GM20431 (cell line): ENCODE measurements at regions not wholly inside any gene's neighbourhood (a gene's known extent, or its start where the extent isn't known, plus 50 kb on each side); places are given as distances from the start of the nearest gene placed in this dataset.
"Not testable (repeated sequence)": the region's sequence is repeated elsewhere in the genome, so short reads cannot be mapped to it uniquely, and the experiment has no call there.

Source experiments
- in situ Hi-C: fragments of 300-500 bp; cut with MseI, MboI; formaldehyde crosslinking; loops from one replicate; pipeline ENCODE4 v1.15.0; 2020; ENCODE audit warnings: low sequenced_read_pairs; ENCODE audit not compliant: unreplicated experiment

DNA sequence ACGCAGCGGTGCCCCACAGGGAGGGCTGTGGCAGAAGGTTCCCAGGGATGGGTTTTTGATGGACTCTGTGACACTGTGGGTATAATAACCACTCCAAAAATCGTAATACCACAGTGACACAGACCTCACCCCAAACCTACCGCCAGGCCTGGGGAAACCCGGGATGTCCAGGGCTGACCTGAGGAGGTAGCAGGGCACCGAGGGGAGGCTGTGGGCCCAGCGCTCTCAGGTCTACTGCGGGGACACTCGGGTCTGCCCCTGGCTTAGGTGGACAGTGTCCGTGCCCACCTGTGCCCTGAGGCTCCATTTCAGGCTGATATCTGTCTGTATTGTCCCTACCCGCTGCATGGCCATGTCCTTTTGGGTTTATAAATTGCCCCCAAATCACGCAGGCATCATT is 387.9 kb downstream of the TMEM121 start:
- in situ Hi-C loops: not testable (repeated sequence)

GRCh38 chr14:105914738-105915385 is 388.5 kb downstream of the TMEM121 start:
- in situ Hi-C loops: no loop called here

- in situ Hi-C loops: not testable (repeated sequence)
These were observed 389.2 kb downstream of the TMEM121 start for GRCh38 chr14:105915546-105915945.

DNA sequence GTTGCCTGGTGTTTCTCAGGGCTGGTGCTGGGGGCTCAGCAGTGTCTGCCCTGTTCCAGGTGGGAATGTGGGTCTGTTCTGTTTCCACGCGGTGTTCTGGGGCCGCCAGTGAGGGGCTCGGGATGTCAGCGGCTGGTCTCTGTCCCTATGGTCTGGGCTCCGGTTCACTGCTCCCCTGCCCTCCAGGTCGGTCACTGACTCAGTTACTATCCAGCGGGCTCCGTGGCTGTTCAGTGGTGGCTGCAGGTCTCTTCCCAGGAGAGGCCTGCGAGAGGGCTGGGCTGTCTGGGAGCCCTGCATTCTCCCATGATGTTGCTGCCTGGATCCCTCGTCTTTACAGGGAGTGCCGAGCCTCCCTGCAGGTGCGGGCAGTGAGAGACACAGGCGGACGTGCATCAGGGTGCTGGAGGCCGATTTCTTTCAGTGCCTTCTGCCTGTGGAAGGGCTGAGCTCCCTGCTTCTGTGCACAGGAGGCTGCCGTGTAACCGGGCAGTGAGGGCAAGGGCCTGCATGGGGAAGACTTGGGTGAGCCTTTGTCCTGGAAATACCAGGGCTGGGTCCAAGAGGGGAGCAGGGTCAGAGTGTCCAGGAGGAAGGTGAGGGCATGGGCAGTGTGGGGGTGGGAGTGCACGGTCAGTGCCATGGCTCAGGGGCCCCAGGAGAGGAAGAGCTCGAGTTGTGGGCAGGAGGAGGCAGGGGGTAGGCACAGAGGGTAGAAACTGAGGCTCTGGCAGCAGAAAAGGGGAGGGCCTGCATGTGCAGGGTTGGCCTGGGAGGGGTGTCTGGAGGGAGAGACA is 391.0 kb downstream of the TMEM121 start:
- in situ Hi-C loops: not testable (repeated sequence)

GRCh38 chr14:105917933-105918436 is 391.6 kb downstream of the TMEM121 start:
- in situ Hi-C loops: no loop called here

DNA sequence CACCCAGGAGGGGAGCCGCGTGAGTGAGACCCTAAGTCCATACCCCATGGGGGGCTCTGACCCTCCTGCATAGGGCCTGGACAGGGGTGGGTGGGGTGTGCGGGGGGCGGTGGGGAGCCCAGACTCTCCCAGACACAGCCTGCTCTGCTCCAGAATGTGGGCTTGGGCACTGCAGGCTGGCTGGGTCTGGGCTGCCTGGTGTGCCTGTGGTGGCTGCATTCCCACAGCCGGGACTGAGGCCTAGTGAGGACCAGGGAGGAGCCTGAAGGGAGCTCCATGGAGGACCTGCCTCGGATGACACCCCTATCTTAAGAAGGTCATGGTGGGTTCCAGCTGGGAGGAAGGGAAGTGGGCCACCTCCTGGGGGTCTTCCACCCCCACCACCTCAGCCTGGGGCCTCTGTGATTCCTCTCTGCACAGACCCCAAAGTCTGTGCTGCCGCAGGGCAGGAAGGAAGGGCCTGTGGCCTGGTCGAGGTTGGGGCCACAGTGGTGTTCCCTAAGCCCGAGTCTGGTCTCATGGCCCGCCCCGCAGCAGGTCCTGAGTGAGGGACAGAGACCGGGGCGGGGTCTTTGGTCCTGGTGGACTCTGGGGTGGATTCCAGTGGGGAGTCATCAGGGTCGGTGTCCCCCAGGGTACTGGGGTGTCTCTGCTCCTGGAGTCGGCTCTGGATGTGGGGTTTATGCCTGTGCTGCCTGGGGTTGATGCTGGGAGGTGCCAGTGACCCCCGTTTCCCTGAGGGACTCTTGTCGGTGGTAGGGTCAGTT is 392.3 kb downstream of the TMEM121 start:
- in situ Hi-C loops: no loop called here

GRCh38 chr14:105919458-105920150 is 393.2 kb downstream of the TMEM121 start:
- in situ Hi-C loops: no loop called here

DNA sequence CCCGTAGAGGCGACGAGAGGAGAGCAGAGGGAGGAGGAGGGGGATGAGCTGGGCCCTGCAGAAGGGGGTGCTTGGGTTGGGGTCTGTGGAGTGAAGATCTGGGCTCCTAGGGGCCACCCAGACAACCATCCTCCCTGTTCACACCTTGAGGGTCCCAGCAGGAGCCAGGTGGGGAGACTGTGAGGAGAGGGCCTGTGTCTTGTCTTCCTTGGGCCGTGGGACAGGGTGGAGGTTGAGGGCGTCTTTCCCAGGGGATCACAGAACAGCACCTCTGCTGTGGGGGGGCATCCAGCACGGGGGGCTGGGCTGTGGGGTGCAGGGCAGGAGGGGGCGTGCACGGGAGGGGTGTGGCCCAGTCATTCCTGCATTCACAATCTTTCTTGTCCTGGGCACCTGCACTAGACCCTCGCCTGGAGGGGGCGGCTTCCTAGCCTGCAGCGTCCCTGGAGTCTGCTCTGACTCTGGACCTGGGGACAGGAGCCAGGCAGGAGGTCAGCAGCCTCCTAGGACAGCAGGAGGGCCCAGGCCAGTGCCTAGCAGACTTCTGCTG is 393.8 kb downstream of the TMEM121 start:
- in situ Hi-C loops: not testable (repeated sequence)

DNA sequence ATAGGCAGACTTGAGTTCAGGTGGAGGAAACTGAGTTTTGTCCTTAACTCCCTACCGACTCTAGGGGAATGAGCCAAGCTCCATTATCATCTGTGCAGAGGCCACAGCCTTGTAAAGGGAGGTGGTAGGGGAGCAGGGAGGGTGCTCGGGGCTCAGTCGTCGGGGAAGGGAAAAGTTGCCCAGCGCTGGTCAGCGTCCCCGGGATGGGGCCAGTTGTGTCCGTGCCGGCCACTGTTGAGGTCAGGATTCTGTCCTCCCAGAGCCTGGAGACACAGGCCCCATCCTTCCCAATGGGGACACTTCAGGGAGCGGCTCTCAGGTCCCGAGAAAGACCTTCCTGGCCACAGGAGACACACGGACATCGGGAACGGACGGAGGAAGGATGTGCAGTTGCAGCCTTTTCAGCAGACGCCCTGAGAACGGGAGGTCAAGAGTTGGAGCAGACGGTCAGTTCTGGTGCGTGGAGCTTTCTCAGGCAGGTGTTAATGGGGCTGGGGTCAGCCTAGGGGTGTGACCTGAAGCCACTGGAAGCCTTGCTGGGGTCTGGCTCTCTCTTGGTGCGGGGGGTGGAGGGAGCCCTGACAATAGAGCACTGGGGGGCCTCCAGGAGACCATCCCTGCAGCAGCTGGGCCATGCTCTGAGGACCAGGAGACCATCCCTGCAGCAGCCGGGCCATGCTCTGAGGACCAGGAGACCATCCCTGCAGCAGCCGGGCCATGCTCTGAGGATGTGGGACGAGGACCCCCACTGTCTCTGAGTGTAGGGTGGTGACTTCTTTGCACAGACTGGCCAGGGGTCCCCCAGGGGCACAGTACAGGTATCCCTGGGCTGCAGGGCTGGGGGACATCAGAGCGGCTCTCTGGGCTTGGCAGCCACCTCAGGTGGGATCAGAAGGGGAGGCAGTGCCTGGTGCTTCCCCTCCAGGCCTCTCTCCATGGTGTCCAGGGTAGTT is 394.7 kb downstream of the TMEM121 start:
- in situ Hi-C loops: not testable (repeated sequence)

GRCh38 chr14:105921781-105922180 is 395.4 kb downstream of the TMEM121 start:
- in situ Hi-C loops: not testable (repeated sequence)

GRCh38 chr14:105923520-105924191 is 397.3 kb downstream of the TMEM121 start:
- in situ Hi-C loops: not testable (repeated sequence)

DNA sequence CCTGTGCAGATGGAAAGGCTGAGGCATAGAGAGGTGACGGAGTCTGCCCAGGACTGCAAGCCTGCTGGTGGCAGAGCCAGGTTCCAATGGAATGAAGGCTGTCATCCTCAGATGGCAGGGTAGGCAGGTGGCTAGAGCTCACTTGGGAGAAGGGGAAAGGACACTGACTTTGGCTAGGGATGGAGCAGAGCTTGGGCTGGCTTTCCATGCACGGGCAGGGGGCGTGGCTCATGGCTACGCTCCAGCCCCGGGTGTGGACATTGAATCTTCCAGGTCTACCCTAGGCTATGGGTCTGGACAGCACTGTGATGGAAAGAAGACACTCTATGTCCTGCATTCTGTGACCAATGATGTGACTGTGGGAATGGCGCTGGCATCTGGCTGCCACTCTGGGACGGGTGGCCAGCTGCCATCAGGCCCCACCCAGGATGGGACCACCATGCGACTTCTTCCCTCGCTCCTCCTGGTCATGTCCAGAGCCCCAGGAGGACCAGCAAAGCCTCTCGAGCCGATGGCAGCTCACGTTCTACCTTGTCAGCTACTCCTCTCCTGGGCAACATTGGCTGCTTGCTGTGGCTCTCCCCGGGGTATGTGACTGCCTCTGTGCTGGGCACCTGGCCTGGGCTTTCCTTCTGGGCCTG is 398.7 kb downstream of the TMEM121 start:
- in situ Hi-C loops: loop anchor here (25.0 kb wide), 1 partner anchor 213 kb away; no protein-coding TSS in a partner anchor

- in situ Hi-C loops: loop anchor here (25.0 kb wide), 1 partner anchor 213 kb away; no protein-coding TSS in a partner anchor
These were observed 399.4 kb downstream of the TMEM121 start for GRCh38 chr14:105925615-105926372.

GRCh38 chr14:105926373-105927095 is 400.2 kb downstream of the TMEM121 start:
- in situ Hi-C loops: loop anchor here (25.0 kb wide), 1 partner anchor 214 kb away; no protein-coding TSS in a partner anchor

DNA sequence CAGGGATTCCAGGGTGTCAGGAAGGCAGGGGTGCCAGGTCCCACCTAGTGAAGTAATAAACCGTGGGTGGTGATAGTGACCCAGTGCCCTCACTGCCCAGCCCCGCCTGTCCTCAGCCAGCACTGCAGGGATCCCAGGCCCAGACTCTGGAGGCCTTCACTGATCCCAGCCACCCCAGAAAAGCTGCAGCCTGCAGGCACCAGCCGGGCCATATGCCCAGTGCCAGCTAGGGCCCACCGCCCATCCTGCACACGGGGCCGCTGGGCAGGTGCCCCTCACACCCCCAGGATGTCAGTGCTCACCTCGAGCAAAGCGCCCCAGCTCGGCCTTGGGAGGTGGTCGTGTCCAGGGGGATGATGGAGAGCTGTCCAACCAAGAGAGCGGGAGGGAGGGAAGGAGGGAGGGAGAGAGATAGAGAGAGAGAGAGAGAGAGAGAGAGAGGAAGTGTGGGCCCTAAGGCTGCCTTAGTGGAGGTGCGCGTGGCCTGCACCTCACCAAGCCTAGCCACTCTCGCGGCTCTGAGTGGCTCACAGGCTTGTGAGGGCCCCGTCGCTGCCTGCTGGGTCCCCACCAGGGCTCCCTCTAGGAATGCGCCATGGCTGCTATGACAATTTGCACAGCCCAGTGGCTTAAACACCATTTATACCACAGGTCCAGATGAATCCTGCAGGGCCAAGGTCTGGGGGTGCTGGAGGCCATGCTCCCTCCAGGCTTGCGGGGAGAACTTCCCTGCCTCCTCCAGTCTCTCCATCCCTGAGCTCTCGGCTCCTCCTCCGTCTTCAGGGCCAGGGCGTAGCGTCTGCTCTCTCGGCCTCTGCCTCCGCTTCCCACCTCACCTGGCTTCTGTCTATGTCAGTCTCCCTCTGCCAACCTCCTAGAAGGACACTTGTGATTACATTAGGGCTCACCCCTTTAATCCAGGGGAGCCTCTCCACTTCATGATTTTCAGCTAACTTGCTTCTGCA is 401.0 kb downstream of the TMEM121 start:
- in situ Hi-C loops: loop anchor here (25.0 kb wide), 1 partner anchor 215 kb away; no protein-coding TSS in a partner anchor
